ENCODE measurements at regions not wholly inside any gene's neighbourhood (a gene's known extent, or its start where the extent isn't known, plus 50 kb on each side); places are given as distances from the start of the nearest gene placed in this dataset.
A peak's percentile ranks its signal among the peaks of the same experiment; 100 is the strongest.

DNA sequence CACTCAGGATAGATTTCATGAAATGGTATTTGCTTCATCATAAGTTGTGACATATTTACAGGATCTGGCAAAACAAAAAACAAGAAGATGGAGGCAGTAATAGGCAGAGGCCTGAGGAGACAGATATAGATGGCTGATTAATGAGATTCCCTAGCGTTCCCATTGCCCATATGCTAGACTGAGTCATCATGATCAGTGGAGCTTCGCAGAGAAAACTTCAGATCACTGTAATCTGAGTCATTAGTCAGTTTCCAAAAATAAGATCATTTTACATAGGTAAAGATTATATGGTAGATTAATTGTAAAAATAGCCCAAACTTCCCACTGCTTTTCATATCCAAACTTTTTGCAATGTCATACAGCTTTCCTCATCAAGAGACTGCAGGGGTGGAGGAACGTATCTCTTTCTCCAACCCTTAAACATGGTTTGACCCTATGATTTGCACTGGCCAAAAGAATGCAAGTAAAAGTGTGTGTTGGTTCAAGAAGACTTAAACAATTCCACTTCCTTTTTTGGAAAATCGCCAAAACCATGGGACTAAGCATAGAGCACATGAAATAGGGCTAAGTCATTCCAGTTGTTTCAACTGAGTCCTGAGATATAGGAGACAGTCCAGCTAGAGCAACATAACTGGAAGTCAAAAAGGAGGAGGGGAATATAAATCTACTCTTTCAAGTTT lies 626.0 kb downstream of the RNF144B start:
- TF ChIP-seq, protein P1, sequence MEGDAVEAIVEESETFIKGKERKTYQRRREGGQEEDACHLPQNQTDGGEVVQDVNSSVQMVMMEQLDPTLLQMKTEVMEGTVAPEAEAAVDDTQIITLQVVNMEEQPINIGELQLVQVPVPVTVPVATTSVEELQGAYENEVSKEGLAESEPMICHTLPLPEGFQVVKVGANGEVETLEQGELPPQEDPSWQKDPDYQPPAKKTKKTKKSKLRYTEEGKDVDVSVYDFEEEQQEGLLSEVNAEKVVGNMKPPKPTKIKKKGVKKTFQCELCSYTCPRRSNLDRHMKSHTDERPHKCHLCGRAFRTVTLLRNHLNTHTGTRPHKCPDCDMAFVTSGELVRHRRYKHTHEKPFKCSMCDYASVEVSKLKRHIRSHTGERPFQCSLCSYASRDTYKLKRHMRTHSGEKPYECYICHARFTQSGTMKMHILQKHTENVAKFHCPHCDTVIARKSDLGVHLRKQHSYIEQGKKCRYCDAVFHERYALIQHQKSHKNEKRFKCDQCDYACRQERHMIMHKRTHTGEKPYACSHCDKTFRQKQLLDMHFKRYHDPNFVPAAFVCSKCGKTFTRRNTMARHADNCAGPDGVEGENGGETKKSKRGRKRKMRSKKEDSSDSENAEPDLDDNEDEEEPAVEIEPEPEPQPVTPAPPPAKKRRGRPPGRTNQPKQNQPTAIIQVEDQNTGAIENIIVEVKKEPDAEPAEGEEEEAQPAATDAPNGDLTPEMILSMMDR (IDR thresholded peaks at IDR 0.05): no peak

DNA sequence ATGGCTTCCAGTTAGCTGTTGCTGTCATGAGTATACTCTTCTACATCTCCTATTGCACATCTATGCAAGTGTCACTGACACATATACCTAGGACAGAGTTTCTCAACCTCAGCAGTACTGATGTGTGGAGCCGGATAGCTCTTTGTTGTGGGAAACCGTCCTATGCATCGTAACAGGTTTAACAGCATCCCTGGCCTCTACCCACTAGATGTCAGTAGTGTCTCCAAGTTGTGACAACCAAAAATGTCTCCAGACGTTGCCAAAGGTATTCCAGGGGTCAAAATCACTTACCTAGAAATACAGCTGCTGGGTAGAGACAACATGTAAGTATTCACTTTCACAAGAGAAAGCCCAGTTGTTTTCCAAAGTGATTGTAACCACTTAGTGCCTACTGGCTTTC lies 637.6 kb downstream of the RNF144B start:
- TF ChIP-seq, protein P1 (IDR thresholded peaks at IDR 0.05): peak; percentile 67

DNA sequence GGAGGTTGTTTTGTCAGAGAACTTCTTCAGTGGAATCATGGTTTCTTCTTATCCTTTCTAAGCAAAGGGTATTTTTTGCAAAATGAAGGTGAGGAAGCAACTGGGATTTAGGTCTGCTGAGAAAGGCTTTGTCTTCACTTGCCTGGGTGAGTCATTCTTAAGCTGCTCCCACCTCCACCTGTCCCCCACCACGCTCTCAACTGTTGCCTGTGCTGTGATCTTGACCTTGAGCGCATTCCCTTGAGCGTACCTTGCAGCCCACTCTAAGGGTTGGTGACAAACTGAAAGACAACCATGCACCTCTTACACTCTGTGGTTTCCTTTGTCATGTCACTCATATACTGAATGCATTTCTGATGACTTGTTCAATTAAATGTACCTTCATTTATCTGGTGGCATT lies 641.1 kb downstream of the RNF144B start:
- TF ChIP-seq, protein P1 (IDR thresholded peaks at IDR 0.05): no peak

DNA sequence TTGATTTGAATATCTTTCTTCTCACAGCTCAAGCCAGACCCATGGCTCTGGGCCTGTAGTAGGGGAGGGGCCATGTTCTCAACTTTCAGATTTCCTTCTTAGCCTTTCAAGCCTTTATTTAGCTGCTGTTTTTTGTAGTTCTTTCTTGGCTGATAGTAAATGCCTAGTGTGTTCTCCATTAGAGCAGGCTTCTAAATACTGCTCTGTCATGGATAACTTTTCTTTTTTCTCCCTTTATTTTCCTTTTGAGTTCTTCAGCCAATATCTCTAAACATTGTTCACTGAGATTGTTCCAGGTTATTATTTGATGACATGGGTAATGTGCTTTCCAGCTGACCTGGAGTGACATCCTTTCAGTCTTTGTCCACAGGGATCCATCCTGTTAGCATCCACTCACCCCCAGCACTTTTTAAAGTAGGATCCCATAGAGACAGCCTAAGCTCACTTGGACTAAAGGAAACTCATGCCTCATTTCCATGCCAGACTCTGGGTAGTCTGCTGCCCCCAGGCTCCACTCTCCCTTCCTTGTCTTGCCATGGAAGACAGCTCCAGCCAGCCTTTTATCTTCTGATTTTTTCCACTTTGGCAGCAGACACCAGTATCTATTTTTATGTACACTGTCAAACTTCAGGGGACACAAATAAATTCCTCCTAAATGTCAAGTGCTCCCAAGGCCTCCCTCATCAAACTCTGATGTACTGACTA lies 645.6 kb downstream of the RNF144B start:
- TF ChIP-seq, protein P1 (IDR thresholded peaks at IDR 0.05): no peak

DNA sequence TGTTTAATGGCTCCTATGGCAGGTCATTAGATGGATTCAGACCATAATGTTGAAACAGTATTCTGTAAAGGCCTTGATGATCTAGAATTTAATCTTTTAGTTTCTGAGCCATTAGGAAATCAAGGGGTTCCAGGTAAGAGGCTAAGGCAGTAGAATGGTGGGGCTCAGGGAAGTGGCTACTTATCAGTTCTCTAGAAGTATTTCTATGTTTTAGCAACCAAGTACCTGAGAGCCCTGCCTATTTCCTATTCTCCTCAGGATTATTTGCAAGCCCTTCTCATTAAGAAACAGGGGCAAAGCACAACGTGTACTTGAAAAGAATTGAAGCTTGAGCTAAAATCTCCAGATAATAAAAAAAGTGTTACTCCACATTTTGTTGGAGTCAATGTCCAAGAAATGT lies 646.5 kb downstream of the RNF144B start:
- TF ChIP-seq, protein P1 (IDR thresholded peaks at IDR 0.05): no peak

DNA sequence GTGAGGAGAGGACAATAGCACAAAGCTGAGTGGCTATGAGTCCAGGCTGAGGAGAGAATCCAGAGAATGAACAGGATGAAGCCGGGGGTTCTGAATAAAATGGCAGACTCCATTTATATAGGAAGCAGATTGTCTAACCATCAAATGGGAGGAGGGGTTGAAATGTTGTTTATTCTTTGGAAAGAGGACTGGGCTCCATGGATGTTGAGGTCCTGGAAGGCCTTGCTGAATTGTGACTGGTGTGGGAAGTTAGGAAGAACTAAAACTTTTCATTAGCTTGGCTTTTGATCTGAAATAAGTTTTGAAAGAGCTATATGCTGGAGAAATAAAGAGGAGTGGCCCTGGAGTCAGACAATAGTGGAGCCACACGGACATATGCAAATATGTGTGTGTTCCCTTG lies 647.8 kb downstream of the RNF144B start:
- TF ChIP-seq, protein P1 (IDR thresholded peaks at IDR 0.05): no peak

DNA sequence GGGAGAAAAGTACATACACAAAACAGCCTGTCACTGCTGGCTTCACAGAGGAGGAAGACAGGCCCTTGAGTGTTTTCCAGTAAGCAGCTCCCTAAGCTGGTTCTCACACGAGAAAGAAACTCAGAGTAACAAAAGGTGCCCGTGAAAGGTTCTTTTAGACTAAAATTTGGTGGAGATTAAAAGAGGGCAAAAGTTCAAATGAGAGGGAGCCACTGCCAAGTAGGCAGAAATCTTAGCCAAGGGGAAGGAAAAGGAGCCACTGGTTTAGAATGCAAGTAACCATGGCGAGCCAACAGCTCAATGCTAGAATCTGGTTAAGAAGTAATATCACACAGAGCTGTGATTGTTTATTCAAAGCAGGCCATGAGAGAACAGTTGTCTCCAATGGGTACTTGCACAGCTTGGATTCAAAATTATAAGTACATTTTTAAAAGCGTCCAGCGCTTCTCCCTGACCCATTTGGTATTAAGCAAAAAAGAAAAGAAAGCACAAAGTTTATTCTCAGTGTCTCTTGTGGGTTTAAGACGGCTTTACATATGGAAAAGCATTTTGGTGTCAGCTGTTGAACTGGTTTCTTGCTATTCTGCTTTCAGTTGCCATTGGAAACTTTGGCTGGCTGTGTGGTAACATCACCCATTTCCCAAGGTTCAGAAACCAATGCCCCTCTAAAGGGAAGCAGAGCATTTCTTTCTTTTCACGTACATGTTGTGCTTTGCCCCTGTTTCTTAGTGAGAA lies 648.5 kb downstream of the RNF144B start:
- TF ChIP-seq, protein P1 (IDR thresholded peaks at IDR 0.05): no peak
